GM19468 (cell line): ENCODE measurements at regions not wholly inside any gene's neighbourhood (a gene's known extent, or its start where the extent isn't known, plus 50 kb on each side); places are given as distances from the start of the nearest gene placed in this dataset.

ENCODE experiments used
- ATAC-seq: cut with Tn5 transposase; IDR thresholded peaks from one replicate; pipeline ENCODE4 v1.9.1; 2021; ENCODE audit warnings: mild to moderate bottlenecking, moderate library complexity, moderate number of reproducible peaks; ENCODE audit not compliant: unreplicated experiment; ENCODE audit errors: extremely low read depth

DNA sequence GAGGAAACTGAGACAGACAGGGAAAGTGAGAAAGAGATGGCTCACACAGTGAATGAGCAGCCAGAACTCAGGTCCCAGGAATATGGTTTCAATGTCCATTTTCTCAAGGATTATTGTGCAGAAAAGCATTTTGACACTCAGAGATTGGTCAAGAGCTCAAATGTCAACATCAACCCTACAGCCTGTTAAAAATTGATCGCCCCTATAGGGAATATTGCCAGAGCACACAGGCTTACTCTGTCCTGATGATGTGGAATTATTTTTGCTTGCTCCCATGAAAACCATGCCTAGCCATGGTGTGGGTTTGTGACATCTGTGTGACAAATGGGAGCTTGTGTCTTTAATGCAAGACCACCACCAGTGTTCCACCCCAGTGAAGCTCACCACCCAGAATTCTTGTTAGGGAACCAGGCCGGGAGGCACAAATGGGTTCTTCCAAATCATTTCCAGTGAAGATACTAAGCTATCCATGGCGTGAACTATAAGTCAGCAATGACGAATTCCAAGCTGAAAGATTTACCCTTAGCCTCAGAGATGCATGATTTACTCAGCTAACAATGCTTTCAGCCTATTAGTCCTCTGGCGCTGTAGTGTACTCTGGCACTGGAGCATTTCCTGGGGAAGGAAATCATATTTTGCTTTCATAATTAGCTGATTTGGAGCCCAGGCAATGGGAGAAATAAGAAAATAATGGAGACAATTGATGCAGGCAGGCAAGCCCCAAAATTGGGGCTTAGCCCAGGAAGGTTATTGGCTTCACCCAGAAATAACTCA lies 1188.2 kb upstream of the TMEM132C start:
- no peak for ATAC-seq

DNA sequence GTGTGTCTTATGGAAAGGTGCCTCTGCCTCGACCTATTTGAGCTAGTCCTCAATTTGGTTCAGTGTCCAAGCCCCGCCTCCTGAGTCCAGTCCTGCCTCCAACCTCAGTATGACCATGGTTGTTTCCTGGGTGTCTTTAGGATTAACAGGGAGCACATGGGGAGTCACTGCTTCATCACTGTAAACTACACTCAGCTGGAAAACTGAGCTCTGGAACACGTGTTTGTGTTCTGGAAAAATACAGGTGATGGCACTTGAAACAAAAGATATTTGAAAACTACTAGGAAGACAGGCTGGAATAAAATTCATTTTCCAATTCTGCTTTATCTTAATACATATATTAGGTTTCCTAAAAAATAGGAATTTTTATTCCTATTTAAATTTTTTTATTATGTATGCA lies 1187.3 kb upstream of the TMEM132C start:
- ATAC-seq: no peak

DNA sequence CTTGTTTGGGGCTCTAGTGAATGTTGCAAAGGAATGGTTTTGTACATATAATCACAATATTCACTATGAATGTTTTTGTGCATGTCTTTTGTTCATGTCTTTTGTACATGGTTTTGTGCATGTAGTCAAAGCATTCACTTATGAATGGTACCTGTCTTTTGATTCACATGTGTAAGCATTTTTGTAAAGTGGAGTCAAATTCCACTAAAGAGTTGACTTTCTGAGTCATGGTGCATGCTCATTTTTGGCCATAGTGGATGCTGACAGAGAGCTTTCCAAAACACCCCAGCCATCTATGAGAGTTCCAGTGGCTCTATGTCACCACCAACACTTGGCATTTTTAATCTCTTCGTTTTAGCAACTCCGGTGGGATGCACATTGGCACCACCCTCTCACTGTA lies 1185.9 kb upstream of the TMEM132C start:
- ATAC-seq: no peak

DNA sequence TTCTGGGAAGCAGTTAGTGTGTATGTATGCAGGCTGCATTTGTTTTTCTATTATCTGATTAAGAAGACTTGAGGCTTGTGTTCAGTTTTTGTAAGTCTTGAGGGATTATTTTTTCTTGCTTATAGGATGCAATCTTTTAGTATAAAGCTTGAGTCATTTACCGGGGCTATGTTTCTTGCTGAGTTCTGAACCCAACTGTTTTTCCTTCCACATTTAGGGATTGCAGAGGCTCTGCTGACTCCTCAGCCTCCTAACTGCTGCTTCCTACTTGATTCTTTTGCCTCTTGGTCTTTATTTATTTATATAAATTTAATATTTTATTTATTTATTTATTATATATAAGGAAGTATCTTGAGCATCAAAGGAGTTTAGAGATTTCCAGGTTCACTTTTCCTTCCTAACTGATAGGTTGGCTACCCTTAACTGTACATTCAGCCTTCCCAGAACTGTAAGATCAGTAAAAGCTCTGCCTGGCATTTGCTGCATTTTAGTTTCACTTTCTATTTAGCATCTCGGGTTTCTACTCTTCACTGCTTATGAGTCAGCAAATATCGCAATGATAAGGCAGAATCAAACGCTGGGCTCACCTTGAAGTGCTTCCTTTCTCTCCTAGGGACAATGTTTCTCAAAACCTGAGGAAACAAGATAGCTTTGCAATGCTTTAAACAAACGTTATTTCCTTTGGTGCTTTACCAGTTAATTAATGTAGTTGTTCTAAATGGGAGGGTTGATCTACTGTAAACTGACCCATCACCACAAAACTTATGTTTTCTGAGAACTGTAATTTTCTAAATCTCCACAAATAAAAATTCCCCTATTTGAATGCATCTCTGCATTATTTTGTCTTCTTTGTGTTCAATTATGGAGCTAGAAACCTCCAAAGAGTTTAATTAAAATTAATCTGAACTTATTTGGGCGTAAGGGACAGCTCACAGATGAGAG lies 1183.7 kb upstream of the TMEM132C start:
- peak; percentile 95 for ATAC-seq

DNA sequence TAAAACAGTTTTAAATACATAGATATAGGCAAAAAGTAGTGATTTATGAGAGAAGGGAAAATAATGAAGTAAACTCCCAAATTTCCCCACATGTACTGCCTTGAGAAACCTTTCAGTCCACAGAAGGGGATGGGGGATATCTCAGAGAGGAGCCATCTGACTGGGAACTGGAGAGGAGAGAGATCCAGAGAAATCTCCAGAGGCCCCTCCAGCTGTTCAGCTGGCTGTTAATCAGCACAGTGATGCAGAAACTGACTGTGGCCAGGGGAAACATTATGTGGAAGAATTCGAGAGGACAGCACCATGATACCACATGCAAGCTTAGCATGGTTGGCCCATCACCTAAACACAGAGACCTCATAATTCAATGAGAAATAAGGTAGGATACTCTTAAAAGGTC lies 1165.9 kb upstream of the TMEM132C start:
- no peak for ATAC-seq

DNA sequence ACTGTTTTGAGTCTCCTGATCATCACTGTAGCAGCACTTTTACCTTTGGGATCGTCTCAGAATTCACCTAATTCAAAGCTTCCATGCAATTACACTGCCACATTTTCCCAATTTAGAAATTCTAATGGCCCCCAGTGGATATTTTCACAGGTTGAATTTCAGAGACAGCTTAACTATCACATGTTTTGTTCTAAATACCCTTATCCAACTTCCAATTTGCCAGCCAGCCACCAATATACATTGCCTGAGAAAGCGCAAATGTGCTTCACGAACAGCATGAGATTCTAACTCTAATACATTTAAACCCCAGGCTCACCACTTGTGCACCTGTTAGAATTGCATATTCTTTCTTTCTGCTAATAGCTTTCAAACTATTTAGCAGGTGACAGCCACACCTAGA lies 1160.9 kb upstream of the TMEM132C start:
- ATAC-seq: no peak

DNA sequence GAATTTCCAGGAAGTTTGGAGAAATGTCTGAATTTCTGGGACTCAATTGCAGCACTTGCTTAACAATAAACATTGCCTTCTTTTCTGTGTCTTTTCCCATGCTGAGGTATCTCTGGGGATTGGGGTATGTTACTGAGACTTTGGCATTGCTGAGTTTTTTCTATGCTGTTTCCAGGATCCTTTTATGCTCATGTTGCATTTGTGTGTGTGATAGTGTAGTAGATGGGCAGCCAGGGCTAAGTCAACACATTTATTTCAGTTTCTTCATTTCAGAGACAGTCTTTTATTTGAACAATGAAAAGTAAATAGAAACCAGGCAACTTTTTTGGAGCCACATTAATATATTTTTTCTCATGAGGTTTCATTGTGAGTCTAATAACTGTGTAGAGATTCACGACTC lies 1160.3 kb upstream of the TMEM132C start:
- no peak for ATAC-seq

DNA sequence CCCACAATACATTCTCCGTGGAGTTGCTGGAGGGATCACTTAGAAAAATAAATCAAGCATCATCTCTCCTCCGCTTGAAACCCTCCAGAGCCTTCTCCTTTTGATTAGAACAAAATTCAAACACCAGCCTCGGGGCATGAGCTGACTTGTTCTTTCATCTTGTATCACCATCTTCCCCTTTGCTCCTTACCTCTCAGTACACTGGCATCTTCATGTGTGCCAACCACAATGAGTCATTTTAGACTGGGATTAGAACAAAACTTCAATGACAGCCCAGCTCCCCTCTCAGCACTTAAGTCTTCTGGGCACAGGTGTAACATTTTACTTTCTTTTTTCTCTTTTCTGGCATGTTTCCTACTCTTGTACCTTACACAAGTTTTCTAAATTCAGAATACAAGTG lies 1159.2 kb upstream of the TMEM132C start:
- no peak for ATAC-seq

DNA sequence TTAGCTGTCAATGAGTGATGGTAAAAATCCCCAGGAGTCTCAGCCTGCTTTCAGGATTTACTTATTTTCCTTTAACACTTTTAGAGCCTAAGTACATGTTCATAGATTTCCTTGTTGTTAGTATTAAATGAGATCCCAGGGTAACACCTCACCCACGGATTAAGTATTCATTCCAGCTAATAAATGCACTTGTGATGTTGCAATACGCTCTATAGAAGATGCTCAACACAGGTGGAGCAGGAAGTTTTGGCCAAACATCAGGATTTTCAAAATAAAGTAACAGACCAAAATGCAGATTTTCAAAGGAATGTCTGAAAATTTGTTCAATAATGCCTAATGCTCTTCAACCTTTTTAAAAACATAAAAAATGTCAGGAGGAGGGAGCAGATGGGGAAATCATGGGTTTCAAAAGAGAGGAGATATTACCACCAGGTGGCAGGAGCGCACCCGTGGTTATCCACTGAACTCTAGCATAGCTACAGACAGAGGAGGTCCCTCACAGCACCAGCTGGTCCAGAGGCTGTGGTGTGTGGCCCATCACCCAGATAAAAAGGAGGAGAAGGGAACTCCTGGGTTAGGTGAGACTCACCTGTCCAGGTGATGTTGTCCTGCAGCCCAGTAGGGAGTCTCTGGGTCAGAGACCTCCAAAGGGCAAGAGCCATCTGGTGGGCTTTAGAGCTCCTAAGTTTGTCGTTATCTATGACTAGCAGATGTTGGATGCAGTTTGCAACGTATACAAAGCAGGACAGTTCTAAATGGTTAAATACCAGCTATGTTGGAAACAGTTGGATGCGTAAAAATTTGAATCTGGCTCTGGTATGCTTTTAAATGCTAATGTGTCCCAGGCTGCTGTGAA lies 1158.4 kb upstream of the TMEM132C start:
- ATAC-seq: peak; percentile 88

DNA sequence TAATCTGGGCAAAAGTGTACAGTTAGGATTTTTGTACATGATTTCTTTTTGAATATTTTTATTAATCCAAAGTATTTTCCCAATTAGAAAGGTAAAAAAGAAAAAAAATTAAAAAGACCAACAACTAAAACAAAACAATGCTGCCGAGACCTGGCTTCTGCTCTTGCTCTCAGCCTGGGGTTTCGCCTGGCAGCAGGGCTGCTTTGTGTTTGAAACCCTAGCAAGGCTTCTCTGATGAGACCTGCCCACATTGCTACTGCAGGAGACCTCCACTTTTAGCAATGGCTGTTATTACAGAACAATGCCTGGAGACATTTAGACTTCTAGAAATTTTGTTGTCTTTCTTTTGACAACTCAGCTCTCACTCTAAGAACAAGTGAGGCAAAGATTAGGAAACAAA lies 1153.0 kb upstream of the TMEM132C start:
- ATAC-seq: no peak

DNA sequence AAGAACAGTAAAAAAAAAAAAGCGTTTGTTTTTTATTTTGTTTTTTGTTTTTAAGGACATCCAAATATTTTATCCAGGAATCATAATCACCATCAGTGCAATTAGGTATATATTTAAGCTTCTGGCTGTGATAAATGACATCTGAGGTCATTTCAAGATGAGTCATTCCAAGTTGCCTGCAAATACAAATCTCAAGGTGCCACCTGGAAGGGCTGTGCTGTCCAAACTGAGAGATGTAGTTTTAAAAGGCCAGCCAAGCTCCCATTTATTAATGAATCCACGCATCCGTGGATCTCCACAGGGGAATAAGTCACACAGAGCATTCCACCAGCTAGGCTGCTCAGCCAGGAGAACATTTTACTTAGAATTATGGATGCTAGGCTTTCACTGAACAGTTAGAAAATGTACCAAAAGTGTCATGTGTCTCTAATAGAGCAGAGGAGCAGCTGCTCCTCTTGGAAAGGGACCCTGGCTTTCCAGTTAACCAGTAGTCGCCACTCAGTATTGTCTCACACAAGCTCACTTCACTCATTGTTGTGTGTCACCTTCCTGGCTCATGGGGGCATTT lies 1151.4 kb upstream of the TMEM132C start:
- ATAC-seq: no peak

DNA sequence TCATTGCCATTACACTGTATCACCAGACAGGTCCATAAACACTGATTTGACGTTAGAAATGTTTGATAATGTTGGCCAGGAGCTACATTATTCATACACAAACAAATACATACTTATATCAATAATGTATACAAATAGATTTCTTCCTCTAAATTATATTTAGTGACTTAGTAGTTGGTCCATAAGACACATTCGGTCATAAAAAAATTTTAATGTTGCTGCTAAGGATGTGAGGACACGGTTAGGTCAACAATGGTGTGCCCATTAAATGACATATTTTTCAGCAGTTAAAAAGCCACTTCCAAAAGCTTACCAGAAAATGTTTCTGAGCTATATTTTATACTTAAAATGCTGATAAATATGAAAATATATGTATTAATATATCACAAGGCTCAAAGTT lies 1148.7 kb upstream of the TMEM132C start:
- no peak for ATAC-seq

DNA sequence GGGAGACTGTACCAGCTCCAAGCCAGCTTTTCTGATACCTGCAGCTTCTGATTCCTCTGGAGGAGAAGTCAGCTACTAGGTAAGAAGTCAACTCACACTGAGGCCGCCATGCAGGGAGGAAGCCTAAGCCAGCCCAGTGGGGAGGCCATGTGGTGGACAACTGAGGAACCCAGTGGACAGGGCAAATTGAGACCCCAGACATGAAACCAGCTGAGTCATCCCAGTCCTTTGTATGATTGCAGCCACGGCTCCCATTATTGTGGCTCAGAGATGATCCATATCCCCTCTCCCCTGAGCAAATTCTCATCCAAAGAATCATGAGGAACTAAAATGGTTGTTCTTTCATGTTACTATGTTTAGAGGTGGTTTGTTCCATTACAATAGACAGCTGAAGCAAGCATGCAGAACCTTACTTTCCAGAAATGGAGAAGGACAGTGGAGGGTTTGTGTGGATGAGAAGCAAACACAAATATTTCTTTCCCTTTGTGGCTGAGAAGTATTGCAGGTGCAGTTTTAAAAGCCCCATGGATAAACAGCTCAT lies 1147.3 kb upstream of the TMEM132C start:
- no peak for ATAC-seq

DNA sequence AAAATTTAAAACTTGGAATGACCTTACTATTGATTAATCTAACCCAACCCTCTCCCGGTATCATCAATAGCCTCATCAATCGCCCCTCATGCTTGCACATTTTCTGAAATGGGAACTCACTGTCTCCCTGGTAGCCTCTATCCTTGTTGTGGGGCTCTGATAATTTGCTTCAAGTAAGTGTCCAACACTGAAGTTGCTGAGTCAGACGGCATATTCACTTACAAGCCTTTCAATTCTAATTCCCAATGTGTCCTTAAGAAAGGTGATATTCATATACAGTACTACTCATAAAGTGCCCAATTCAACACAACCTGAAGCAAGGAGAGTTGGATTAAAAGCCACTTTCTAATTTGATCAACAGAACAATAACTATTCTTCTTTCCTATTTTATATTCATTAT lies 1146.1 kb upstream of the TMEM132C start:
- no peak for ATAC-seq

DNA sequence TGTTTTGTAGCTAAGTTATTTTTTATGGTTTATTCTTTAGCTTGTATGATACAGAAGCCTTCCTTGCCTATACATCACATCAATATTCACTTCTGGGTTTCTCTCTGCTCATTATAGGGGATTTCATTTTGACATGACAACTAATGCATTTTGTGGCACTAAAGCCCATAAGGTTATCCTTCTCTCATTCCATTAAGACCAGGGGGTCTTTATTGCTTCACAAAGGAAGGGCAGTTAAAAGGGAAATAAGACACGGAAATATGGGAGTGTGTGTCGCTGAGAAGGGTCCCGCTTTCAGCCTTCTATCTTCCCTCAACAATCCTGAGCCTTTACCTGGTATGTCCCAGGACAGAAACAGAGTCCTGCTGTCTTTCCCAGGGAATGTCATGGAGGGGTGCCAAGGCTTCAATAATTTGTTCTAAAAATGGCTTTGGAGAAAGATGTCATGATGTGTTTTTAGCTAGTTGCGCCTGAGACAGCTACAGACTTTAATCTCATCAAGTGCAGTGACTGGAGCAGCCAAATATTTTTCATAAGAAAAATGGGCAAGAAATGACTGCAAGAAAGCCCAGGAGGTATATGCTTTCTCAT lies 1145.4 kb upstream of the TMEM132C start:
- ATAC-seq: no peak

DNA sequence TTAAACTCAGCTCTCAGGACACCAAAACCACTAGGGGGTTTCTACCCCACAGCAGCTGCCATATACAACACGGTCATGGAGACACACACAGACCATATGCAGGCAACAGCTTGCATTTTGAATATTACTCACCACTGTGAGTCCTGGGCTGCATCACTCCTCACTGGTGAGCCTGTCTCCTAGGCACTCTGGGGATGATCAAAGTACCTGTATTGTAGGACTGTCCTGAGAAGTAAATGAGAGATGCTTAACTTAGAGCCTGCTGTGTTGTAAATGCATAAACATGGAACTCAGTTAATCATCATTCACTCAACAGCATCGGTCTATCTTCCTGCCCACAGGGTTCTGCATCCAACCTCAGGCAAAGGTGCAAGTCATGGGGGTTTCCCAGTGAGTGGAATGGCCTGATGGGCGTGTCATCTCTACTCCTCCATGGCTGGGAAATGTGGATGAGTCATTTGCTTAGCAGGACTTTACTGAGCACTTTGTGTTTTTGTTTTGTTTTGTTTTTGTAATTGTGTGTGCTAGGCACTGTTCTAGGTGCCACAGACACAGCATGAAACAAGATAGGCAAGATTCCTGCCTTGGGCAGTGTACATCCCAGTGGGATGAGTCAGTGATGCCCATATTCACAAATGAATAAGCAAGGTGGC lies 1141.2 kb upstream of the TMEM132C start:
- peak; percentile 82 for ATAC-seq

DNA sequence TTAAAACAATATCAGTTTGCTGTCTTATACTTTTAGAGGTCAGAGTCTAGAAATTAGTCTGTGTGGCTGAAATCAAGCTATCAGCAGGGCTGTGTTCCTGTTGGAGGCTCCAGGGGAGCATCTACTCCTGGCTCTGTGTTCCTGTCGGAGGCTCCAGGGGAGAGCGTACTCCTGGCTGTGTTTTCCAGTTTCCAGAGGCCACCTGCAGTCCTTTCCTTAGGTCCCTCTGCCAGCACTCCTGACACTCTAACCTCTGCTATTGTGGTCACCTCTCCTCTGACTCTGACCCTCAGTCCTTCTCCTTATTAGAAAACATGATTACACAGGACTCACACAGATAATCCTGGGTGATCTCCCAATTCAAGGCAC lies 1140.7 kb upstream of the TMEM132C start:
- no peak for ATAC-seq

DNA sequence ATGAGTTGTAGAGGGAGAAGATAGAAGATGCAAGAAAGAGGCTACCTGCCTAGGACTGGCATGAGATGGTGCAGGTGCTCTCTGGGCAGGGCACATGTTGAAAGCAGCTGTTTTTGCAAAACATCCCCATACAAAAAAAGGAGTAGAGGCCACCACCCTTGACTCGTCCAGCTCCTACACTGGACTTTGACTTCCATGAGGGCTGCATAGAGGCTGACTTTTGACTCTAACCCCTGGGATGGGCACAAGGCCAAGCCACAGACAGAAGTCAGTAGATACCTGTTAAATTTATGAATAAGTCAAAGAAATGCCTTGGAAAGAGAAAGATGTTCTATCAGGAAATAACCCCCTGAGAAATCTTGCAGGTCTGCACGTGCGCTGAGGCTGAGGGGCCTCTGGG lies 1139.1 kb upstream of the TMEM132C start:
- no peak for ATAC-seq

DNA sequence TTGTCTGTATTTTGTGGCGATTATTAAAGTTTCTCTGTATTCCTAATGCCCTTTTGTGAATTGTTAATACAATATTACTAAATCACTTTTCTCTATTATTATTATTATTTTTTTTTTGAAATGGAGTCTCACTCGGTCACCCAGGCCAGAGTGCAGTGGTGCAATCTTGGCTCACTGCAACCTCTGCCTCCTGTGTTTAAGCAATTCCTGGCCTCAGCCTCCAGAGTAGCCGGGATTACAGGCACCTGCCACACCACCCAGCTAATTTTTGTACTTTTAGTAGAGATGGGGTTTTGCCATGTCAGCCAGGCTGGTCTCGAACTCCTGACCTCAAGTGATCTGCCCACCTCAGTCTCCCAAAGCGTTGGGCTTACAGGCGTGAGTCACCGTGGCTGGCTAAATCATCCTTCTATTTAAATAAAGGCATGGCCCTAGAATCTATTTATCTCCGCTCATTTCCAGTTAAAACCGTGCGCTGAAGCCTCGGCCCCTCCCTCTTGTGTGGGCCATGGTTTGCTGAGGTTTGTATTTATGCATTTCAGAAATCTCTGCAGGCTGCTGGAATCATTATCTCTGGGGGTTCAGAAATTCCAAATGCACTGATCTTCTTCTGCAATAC lies 1136.4 kb upstream of the TMEM132C start:
- ATAC-seq: no peak
